Femur (tissue), 1 donor: ENCODE measurements at regions not wholly inside any gene's neighbourhood (a gene's known extent, or its start where the extent isn't known, plus 50 kb on each side); places are given as distances from the start of the nearest gene placed in this dataset.
"Not testable (repeated sequence)": the region's sequence is repeated elsewhere in the genome, so short reads cannot be mapped to it uniquely, and the experiment has no call there.

Experiments used
- DNase-seq: peaks from one replicate; pipeline ENCODE4 v3.0.0-alpha.2; 2017

DNA sequence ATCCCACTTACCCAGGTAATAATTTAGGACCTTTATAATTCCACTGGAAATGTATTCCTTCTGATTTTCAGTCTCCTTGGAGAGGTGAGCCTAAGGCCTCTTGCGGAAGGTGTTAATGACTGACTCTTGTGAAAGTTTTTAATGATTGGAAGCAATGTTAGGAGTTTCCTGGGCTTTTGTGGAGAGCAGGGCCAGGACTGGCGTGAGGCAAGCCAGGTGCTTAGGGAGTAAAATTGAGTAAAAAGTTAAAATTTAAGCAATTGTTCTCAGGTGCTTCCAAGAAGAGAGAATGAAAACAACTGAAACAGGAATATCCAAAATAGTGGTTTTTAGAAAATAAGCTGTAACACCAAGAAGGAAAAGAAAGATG, 130.6 kb upstream of the TGFBR2 start:
- DNase-seq, result no peak

DNA sequence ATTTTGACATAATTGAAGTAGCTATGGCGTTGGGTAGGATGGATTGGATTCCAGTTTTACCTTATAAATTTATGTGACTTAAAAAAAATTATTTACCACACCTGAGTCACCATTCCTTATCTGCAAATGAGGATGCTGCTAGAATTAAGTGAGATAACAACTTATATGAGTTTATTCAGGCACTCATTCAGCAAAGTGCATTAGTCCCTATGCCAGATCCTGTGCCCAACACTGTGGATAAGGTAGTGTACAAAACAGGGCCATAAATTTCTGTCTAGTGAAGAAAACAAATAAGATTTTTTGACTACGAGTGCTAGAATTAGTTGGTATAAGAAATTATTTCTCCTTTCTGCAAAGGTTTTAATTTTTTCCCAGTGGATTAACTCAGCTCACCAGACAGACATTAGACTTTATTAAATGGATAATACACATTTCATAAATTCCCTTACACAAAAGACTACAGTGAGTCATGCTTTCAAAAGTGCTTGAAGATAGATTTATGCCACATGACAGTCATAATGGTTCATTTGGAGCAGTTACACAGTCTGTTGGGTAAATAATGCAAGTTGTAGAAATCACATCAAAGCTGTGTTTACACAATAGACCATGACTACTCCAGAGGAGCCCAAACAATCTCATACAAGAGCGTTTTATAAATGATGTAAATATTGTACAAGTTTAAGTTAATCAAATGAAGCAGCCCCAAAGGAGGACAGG, 129.9 kb upstream of the TGFBR2 start:
- no peak for DNase-seq

DNA sequence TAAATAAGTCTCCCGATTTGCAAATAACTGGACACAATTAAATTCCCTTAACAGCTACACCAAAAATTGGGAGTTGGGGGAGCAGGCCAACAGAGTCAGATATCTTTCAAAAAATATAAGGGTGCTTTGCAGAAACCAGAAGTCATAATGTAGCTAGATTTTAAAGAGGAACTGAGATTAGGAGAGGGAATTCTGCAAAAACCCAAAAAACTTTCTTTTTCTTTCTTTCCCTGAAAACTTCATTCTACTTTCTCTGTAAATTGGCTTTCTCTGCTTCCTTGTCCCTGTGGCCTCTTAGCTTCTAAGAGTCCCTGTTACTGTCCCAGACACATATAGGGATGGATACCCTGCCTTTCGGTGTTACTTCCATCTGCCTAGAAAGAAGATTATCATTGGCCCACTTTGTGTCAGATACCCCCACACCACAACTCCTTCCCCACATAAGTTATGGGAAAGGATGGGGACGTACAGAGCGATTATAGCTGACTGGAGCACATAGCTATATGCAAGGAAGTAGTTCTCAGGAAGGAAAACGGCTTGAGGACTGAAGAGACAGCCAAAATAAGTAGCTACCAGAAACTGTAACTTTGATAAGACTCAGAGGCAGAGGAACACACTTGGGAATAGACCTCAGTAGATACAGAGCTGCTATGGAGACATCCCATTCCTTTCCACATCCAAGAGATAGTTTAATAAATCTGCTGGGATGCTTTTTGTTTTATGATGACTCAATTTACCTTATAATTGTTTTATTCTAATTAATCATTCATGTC, 129.1 kb upstream of the TGFBR2 start:
- DNase-seq, result no peak

GRCh38 chr3:30479737-30480136, 126.7 kb upstream of the TGFBR2 start:
- not testable (repeated sequence) for DNase-seq

GRCh38 chr3:30480156-30480555, 126.2 kb upstream of the TGFBR2 start:
- DNase-seq, result not testable (repeated sequence)

- no peak for DNase-seq
Measured at GRCh38 chr3:30480587-30480986, 125.8 kb upstream of the TGFBR2 start.

DNA sequence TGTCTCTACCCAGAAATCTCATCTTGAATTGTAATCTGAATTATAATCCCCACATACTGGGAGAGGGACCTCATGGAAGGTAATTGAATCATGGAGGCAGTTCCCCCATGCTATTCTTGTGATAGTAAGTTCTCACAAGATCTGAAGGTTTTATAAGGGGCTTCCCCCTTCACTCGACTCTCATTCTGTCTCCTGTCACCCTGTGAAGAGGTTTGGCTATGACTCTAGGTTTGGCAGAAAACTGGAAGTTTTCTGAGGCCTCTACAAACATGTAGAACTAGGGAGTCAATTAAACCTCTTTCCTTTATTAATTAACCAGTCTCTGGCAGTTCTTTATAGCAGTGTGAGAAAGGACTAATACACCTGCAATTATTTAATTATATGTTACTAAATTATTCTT, 125.2 kb upstream of the TGFBR2 start:
- no peak for DNase-seq

DNA sequence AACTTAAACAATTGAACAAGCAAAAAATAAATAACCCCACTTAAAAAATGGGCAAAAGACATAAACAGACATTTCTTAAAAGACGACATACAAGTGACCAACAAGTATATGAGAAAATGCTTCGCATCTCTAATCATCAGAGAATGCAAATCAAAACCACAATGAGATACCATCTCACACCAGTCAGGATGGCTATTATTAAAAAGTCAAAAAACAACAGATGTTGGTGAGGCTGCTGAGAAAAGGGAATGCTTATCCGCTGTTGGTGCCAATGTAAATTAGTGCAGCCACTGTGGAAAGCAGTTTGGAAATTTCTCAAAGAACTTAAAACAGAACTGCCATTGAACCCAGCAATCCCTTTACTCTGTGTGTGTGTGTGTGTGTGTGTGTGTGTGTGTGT, 122.2 kb upstream of the TGFBR2 start:
- DNase-seq, result not testable (repeated sequence)

- DNase-seq, result no peak
Measured at GRCh38 chr3:30486368-30486767, 120.0 kb upstream of the TGFBR2 start.

GRCh38 chr3:30488070-30488756, 118.2 kb upstream of the TGFBR2 start:
- no peak for DNase-seq

DNA sequence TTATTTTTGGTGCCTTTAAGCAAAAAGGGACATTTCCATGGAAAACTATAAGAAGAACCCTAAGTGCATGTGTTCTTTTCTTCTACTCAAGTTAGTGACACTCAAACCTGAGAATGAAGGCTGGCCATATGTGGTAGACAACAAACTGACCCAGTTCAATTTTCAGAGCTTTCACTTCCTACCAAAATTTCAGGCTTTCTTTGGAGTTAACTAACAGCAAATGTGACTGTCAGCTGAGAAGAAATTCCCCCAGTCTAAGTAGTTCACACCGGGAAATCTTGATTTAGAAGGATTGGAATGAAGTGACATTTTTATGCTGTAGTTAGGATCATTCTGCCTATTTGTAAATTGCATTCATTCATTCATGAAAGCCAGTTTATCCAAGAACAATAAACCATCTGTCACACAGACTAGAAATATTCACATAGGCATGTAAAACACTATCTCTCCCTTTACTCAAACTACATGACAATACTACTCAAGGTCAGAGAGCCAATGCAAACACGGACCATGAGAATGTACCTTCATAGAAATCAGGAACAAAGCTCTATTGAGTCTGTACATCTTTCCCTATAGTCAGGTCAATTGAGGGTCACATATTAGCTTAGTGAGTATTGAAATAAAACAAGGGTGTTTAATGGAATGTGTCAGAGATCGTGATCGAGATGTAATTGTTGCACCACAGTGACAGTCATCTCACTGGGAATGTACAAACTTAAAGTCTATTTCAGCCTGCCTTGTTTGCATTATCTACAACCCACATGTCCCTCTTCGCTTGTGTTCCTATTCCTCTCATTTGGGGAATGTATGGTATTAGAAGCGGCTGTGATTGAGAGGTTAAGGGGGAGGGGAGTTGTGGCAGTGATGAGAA, 113.8 kb upstream of the TGFBR2 start:
- no peak for DNase-seq

DNA sequence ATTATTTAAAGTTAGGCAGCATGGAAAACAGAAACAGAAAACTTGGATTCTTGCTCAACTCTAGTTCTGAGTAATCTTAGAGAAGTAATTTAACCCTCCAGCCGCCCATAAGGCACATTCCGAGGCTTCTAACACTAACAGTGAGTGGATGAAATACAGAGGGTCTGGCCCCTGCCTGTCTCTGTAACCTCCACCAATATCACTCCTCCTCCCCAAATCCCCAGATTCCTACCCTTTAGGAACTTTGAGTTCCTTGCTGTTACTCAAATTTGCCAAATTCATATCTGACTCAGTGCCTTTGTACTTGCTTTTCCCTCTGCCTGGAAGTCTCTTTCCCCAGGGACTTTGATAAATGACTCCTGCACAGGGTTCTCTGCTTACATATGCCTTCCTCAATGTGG, 112.5 kb upstream of the TGFBR2 start:
- DNase-seq, result no peak

DNA sequence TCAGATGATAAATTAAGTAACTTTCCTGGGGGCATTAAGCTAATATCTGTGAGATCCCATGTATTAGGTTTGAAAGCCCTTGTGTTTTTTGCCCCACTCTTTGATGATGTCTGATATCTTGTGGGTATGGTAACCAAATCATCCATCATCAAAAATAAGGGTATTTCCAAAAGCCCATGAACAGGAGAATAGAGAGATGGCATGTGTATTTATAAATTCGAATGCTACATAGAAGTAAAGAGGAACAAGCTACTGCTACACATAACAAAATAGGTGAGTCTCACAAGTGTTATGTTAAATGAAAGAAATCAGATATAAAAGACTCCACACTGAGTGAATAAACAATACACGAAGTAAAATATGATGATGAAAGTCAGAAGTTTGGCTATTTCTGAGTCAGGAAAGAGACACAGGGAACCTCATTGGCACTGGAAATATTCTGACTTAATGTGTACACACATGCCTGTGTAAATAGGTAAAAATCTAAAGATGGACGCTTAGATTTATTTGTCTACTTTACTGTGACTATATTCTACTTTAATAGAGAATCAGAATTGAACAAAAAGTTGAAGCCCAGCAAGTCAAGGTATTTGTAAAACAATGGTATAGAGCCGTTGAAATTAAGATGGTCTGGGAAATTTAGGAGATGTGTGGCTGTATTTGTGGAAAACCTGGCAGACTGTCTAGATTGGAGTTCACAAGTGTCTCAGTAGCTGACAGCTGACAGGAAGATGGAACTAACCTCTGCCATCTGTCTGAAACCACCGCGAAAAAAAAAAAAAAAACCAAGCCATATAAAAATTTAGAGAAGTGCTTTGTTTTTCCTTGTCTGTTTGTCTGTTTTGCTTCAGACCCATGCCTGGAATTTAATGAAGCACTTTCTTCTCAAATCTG, 111.0 kb upstream of the TGFBR2 start:
- no peak for DNase-seq

DNA sequence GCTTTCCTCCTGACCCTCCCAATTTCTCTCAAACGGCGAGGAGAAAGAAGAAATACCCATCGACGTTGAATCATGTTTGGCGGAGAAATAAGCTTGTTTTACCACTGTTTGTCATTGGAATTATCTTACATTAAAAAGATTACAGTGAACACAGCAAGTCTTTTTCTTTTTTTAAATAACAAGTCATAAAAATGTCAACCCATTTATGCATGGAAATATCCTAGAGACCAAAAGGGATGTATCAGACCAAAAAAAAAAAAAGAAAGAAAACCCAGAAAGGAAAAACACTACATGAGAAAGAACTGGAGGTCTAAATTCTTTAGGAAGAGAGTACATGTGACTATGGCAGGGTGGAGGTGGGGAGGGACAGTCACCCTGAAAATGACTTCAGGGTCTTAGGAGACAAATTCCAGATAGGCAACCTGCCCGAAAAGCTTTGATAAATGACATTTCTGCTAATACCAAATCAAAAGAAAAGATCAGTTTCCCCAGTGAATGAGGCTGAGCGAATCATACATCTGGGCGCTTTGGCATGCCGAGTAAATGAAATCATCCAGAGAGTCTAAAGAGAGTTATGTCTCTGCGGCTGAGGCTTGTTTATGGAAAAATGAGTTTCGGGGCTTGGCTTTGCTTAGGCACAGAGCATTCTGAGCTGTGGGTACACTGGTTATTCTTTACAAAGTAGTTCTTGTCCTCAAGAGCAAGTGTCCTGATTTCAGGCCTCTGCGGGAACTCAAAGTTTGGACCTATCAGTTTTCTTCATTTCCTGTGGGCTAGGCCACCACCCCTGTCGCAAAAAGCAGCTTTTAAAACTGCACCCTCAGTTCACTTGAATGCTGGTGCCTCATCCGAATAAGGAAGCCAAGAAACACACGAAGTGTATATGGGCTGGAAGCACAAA, 110.1 kb upstream of the TGFBR2 start:
- DNase-seq, result peak; percentile 76

- DNase-seq, result no peak
Measured at GRCh38 chr3:30498587-30498967, 107.8 kb upstream of the TGFBR2 start.

DNA sequence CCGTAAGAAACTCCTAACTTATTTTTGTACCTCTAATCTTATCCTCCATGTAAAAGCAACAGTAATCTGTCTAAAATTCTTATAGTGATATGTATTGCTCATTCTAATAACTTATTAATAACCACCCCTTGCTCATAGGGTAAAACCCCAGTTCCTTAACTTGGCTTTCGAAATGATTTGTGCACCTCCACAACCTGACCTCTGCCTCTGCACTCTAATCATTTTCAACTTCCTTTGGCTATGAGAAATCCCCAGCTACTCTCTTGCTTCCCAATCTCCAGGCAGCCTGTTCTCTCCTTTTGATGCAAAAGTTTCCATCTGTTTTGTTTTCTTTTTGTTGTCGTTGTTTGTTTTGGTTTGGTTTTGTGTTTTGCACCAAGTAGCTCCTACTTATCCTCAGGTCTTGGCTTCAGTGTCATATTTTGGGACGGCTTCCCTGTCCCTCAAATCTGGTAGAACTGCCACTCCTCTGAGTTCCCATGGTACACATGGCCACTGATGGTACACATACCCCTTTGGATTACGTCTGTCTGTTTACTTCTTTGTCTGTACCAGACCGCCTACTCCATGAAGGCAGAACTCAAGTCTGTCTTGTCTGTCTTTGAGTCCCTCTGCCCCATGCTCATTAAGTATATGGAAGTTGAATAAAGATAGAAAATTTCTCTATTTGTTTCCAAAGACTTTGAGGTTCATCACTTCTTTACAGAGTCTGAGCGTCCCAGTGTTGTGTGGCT, 105.6 kb upstream of the TGFBR2 start:
- no peak for DNase-seq

- no peak for DNase-seq
Measured at GRCh38 chr3:30501526-30501925, 104.9 kb upstream of the TGFBR2 start.

- DNase-seq, result no peak
Measured at GRCh38 chr3:30502051-30502741, 104.2 kb upstream of the TGFBR2 start.

DNA sequence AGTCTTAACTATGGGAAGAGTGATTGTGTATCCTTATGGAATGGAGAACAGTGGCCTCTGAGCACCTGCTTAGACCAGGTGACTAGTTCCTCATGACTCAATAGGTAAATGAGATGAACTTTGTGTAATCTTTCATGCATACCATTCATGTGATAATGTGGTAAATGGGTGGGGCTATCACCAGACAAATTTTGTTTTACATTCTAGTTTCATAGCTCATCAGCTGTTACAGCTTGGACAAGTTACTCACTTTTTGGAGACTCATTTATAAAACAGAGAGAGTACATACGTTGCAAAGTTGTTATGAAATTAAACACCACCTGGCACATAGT, 103.7 kb upstream of the TGFBR2 start:
- no peak for DNase-seq

DNA sequence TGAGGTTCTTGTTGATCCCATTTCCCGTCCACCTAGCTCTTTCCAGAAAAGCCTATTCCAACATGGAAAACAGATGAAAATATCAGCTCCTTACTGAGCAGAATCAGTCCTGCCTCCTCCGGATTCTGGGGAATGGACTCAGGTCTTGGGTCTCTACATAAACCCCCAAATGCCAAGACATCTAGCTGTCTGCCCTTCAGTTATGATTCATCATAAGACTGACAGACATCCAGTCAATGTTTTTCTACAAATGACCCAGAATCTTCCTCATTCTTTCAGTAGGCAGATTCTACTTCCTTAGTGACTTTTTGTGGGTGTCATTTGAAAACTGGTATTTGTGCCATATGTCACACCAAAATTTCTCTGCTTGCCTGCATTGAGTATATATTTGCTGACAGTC, 103.0 kb upstream of the TGFBR2 start:
- no peak for DNase-seq
